ENCODE measurements at regions not wholly inside any gene's neighbourhood (a gene's known extent, or its start where the extent isn't known, plus 50 kb on each side); places are given as distances from the start of the nearest gene placed in this dataset.

DNA sequence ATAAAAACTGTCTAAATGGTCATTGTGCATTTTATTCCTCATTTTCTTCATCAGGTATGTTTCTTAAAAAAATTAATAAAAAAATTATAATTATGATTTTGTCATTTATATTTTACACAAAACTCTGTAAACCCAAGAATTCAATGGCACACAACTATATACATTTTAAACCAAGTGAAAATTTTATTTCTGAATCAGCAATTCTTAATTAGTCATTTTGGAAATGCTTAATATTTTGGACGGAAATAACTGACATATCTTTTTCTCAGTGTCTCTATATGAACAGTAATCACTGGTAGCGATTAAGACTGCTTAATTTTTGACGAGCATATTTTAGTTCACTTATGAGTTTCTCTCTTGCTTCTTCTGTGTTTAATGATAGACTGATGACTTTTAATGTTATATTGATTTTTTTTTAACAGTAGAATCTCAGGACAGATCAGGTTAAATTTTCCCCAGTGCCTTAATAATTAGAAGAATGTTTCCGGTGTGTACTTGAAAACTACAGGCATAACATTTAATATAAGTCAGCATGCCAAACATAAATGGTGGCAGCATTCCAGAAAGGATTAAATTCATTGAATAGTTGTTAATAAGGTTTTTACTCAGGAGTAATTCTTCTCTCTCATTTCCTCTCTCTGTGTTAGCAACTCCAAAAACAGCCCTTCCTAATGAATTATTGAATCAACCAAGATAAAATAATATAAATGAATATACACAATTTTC lies 644.7 kb upstream of the CDH6 start:
- H3K4me3 ChIP-seq, result no peak overlapping the region
- no peak for DNase-seq (ENCODE audit: low spot score in 2 of 2)
- H3K9me3 ChIP-seq, result no peaks in the 10 kb centered on the region
- H3K27me3 ChIP-seq, result no peaks in the 10 kb centered on the region
- WGBS, result 79% methylated on average over 4 of the region's 4 CpGs
- no peak overlapping the region for H3K27ac ChIP-seq
- TF ChIP-seq EP300 (IDR thresholded peaks at IDR 0.05) (no peak), POLR2AphosphoS5 (IDR thresholded peaks at IDR 0.05) (no peak), POLR2A (IDR thresholded peaks at IDR 0.05) (no peak)
- TF ChIP-seq, protein P1, sequence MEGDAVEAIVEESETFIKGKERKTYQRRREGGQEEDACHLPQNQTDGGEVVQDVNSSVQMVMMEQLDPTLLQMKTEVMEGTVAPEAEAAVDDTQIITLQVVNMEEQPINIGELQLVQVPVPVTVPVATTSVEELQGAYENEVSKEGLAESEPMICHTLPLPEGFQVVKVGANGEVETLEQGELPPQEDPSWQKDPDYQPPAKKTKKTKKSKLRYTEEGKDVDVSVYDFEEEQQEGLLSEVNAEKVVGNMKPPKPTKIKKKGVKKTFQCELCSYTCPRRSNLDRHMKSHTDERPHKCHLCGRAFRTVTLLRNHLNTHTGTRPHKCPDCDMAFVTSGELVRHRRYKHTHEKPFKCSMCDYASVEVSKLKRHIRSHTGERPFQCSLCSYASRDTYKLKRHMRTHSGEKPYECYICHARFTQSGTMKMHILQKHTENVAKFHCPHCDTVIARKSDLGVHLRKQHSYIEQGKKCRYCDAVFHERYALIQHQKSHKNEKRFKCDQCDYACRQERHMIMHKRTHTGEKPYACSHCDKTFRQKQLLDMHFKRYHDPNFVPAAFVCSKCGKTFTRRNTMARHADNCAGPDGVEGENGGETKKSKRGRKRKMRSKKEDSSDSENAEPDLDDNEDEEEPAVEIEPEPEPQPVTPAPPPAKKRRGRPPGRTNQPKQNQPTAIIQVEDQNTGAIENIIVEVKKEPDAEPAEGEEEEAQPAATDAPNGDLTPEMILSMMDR (IDR thresholded peaks at IDR 0.05), result no peak
- H3K4me1 ChIP-seq, result no peaks in the 10 kb centered on the region
- H3K36me3 ChIP-seq, result no peaks in the 10 kb centered on the region

DNA sequence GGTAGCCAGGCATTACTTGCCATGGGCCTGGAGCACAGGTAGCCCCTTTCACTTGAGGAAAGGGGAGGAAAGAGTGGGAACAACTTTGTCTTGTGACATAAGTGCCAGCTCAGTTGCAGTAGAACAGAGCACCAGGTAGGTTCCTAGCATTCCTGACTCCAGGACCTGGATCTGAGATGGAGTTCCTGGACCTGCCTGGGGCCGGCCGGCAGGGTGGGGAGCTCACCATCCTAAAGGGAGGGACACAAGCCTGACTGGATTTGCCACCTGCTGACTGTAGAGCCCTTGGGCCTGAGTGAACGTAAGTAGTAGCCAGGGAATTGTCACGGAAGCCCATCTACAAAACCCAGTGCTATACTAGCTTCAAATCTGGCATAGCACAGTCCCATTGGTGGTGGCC lies 653.3 kb upstream of the CDH6 start:
- Histone ChIP-seq H3K27ac (no peak overlapping the region), H3K36me3 (no peaks in the 10 kb centered on the region), H3K4me1 (no peaks in the 10 kb centered on the region), H3K4me3 (no peak overlapping the region), H3K9me3 (no peaks in the 10 kb centered on the region), H3K27me3 (no peaks in the 10 kb centered on the region)
- no peak for DNase-seq (ENCODE audit: low spot score in 2 of 2)
- no peak for TF ChIP-seq POLR2AphosphoS5 (IDR thresholded peaks at IDR 0.05)
- TF ChIP-seq, protein P1 (IDR thresholded peaks at IDR 0.05), result no peak
- TF ChIP-seq POLR2A (IDR thresholded peaks at IDR 0.05), result no peak
- TF ChIP-seq EP300 (IDR thresholded peaks at IDR 0.05), result no peak
- WGBS, result 85% methylated on average over 2 of the region's 4 CpGs

DNA sequence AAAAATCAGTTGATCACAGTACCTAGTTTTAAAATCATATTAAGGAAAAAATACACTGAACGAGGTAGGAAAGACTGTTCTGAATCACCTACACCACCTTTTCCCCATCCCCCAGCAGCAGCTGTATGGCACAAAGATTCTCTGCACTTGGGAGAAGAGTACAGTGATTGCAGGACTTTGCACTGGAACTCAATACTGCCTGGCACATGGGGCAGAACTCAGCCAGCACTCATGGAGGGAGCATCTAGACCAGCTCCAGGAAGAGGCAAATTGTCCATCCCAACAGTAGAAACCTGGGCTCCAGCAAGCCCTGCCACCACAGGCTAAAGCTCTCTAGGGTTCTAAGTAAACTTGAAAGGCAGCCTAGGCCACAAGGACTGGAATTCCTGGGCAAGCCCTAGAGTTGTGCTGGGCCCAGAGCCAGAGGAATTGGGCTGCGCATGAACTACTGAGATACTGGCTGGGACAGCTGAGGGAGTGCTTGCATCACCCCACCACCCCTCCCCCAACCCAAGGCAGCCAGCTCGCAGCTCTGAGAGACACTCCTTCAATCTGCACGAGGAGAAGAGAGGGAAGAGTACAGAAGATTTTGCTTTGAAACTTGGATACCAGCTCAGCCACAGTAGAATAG lies 654.4 kb upstream of the CDH6 start:
- no peak overlapping the region for H3K4me3 ChIP-seq
- TF ChIP-seq POLR2AphosphoS5 (IDR thresholded peaks at IDR 0.05), result no peak
- no peak for TF ChIP-seq EP300 (IDR thresholded peaks at IDR 0.05)
- TF ChIP-seq, protein P1 (IDR thresholded peaks at IDR 0.05), result no peak
- no peak for TF ChIP-seq POLR2A (IDR thresholded peaks at IDR 0.05)
- WGBS, result 56% methylated on average over 2 of the region's 4 CpGs
- no peak for DNase-seq (ENCODE audit: low spot score in 2 of 2)
- H3K9me3 ChIP-seq, result no peaks in the 10 kb centered on the region
- no peak overlapping the region for H3K27ac ChIP-seq
- no peaks in the 10 kb centered on the region for H3K4me1 ChIP-seq
- no peaks in the 10 kb centered on the region for H3K36me3 ChIP-seq
- no peaks in the 10 kb centered on the region for H3K27me3 ChIP-seq

DNA sequence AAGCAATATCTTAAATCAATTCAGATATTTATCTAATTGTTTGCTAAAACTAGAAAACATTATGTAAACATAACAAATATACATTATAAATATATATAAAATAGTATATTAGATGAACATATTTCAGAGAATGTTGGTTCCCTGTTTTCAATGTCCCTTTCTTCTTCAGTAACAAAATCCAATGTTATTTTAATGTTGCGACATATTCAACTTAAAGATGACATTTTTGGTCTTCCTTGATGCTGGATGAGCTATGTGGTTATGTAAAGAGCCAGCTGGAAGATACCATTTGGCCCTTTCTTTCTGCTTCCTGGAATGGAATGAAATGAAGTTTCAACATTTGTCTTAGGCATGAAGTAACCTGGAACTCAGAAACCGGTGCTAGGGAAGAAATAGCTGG lies 668.1 kb upstream of the CDH6 start:
- no peak overlapping the region for H3K27ac ChIP-seq
- H3K9me3 ChIP-seq, result no peaks in the 10 kb centered on the region
- no peak for TF ChIP-seq POLR2AphosphoS5 (IDR thresholded peaks at IDR 0.05)
- no peak for TF ChIP-seq EP300 (IDR thresholded peaks at IDR 0.05)
- TF ChIP-seq POLR2A (IDR thresholded peaks at IDR 0.05), result no peak
- TF ChIP-seq, protein P1 (IDR thresholded peaks at IDR 0.05), result no peak
- no peak for DNase-seq (ENCODE audit: low spot score in 2 of 2)
- WGBS, result 84% methylated on average over 2 of the region's 2 CpGs
- H3K4me3 ChIP-seq, result no peak overlapping the region
- no peaks in the 10 kb centered on the region for H3K4me1 ChIP-seq
- no peaks in the 10 kb centered on the region for H3K36me3 ChIP-seq
- no peaks in the 10 kb centered on the region for H3K27me3 ChIP-seq

DNA sequence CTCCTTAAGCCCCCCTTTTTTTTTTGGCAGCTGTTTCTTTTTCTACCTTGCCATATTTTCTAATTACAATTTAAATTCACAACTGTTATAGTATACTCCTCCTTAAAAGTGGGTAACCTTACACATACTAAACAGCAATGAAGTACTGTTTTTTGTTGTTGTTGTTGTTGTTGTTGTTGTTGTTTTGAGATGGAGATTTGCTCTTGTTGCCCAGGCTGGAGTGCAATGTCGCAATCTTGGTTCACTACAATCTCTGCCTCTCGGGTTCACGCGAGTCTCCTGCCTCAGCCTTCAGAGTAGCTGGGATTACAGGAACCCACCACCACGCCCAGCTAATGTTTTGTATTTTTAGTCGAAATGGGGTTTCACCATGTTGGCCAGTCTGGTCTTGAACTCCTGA lies 669.1 kb upstream of the CDH6 start:
- Histone ChIP-seq H3K36me3 (no peaks in the 10 kb centered on the region), H3K4me3 (no peak overlapping the region), H3K27ac (no peak overlapping the region), H3K9me3 (no peaks in the 10 kb centered on the region), H3K27me3 (no peaks in the 10 kb centered on the region), H3K4me1 (no peaks in the 10 kb centered on the region)
- TF ChIP-seq POLR2AphosphoS5 (IDR thresholded peaks at IDR 0.05), result no peak
- TF ChIP-seq EP300 (IDR thresholded peaks at IDR 0.05), result no peak
- TF ChIP-seq, protein P1 (IDR thresholded peaks at IDR 0.05), result no peak
- no peak for TF ChIP-seq POLR2A (IDR thresholded peaks at IDR 0.05)
- no peak for DNase-seq (ENCODE audit: low spot score in 2 of 2)
- WGBS, result 89% methylated on average over 6 of the region's 6 CpGs
